ENCODE measurements at regions not wholly inside any gene's neighbourhood (a gene's known extent, or its start where the extent isn't known, plus 50 kb on each side); places are given as distances from the start of the nearest gene placed in this dataset.
"Not testable (repeated sequence)": the region's sequence is repeated elsewhere in the genome, so short reads cannot be mapped to it uniquely, and the experiment has no call there.

DNA sequence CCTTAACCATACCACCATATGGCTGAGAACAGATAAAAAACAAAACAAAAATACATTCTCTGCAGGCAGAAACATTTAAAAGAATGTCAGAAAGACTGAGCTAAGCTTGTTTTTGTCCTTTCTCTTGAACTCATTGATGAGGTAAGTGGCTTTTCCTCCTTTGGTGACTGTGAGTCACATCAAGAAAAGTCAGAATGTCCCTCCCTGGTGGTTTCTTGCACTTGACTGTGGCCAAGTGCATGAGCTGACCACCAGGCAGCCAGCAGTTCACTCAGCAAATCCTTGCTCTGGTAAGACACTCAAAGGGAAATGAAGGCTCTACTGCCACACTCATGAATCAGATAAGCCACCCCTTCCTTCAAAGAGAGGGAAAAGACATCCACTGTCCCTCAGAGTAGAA lies 970.9 kb downstream of the TAF11L14 start:
- no peak for DNase-seq

DNA sequence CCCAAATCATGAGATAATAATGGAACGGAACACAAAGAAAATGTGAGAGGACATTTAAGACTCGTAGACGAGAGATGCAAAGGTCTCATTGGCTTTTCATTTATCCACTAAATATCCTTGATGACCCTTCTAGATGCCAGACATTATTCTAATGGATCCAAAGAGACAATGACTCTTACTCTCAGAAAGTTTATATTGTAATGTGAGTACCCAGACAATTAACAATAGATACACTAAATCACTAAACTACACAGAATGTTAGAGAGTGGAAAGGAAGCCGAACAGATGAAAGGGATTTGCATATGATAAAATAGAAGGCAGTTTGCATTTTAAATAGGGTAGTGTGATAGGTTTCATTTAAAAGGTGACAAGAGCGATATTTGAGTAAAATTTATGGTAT lies 973.3 kb downstream of the TAF11L14 start:
- DNase-seq = no peak

DNA sequence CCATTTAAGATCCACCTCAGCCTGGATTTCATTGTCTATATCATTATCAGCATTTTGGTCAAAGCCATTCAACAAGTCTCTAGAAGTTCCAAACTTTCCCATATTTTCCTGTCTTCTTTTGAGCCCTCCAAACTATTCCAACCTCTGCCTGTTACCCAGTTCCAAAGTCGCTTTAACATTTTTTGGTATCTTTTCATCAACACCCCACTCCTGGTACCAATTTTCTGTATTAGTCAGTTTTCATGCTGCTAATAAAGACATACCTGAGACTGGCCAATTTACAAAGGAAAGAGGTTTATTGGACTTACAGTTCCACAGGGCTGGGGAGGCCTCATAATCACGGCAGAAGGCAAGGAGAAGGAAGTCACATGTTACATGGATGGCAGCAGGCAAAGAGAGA lies 982.9 kb downstream of the TAF11L14 start:
- DNase-seq = not testable (repeated sequence)

DNA sequence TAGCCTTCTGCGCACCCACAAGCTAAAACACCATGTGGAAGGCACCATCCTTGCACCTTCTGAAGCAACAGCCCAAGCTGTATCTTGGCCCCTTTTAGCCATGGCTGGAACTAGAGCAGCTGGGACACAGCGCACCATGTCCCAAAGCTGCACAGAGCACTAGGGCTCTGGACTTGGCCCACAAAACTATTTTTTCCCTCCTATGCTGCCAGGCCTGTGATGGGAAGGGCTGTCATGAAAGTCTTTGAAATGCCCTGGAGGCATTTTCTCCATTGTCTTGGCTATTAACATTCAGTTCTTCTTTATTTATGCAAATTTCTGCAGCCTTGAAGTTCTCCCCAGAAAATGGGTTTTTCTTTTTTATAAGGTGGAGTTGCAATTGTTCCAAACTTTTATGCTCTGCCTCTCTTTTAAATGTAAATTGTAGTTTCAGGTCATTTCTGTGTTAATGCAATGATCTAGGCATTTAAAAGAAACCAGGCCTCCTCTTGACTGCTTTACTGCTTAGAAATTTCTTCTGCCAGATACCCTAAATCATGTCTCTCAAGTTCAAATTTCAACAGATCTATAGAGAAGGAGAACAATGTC lies 996.3 kb downstream of the TAF11L14 start:
- no peak for DNase-seq

DNA sequence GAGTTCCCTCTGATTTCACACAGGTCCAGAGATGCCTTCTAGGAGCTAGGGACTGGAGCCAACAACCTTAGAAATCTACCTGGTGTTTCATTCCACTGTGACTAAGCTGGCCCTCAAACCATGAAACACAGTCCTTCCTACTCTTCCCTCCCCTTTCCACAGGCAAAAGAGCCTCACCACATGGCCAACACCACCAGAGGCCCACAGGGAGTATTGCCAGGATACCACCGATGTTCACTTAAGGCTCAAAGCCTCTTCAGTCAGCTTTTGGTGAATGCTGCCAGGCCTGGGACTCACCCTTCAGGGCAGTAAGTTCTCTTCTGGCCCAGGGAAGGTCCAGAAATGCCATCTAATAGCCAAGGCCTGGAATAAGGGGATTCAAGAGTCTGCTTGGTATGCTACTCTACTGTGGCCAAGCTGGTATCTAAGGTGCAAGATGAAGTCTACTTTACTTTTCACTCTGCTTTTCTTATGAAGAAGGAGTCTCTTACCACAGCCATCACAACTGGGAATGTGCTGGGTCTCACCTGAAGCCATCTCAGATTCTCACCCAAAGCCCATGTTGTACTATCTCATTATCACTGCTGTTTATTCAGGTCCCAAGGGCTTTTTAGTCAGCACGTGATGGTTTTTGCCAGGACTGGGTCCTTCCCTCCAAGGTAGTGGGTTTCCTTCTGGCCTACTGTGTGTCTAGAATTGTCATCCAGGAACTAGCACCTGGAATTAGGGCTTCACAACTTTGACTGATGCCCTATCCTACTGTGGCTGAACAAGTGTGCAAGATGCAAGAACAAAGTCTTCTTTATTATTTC lies 1018.4 kb downstream of the TAF11L14 start:
- no peak for DNase-seq

DNA sequence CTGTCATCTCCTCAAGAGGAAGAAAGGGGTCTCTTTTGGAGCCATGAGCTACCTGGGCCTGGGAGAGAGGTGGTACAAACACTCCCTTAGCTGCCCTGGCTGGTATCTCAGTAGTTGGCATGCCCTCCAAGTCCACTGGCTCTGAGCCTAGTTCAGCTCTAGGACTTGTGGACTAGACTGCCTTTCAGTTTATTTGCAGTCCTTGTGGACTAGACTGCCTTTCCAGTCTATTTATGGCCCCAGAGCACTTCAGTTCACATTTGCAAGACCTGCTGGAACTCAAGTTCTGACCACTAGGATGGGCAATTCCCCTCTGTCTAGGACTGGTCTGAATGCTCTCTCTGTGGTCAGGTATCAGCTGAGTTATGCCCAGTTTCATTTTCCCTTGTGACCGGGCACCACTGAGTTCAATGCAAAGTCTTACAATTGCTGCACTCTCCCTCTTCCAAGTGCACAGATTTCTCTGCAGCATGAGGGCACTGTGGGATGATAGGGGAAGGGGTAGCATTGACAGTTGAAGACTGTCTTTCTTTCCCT lies 1019.0 kb downstream of the TAF11L14 start:
- no peak for DNase-seq

DNA sequence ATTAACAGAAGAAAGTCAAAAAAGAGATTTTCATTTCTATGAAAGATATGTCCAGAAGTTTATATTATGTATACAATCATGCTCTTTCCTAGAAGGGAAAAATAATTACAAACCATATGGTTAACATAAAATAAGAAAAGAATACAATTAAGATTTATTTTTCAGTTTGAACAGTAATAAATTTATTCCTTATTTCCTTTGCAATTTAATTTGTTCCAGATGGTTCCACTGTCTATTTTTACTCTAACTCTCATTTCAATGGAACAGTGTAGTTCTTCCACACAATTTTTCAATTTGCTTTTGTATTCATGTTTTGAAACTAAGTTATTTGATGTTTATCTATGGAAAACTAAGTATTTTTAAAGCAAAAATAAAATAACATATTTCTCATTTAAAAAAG lies 1026.3 kb downstream of the TAF11L14 start:
- no peak for DNase-seq

DNA sequence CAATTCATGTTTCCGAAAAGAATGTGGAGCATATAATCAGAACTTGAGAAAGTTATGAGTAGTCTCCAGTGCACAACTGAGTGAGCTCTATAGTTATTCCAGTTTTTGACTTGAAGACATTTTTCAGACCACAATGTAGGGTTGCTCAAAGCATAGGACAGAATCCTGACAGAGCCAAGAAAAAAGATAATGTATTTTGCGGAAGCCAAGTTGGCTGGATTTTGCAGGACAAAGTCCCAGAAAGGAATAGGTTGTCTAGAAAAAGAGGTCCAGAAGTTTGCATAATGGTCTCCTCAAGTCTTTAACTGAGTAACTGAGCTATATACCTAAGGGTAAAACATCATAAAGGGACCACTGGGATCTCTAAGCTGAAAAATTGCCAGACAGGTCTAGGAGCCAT lies 1028.0 kb downstream of the TAF11L14 start:
- DNase-seq = no peak

DNA sequence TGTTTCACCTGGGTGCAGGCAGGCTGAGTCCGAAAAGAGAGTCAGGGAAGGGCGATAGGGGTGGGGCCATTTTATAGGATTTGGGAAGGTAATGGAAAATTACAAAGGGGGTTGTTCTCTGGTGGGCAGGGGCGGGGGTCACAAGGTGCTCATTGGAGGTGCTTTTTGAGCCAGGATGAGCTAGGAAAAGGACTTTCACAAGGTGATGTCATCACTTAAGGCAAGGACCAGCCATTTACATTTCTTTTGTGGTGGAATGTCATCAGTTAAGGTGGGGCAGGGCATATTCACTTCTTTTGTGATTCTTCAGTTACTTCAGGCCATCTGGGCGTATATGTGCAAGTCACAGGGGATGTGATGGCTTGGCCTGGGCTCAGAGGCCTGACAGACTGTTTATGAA lies 1040.0 kb downstream of the TAF11L14 start:
- DNase-seq = not testable (repeated sequence)

DNA sequence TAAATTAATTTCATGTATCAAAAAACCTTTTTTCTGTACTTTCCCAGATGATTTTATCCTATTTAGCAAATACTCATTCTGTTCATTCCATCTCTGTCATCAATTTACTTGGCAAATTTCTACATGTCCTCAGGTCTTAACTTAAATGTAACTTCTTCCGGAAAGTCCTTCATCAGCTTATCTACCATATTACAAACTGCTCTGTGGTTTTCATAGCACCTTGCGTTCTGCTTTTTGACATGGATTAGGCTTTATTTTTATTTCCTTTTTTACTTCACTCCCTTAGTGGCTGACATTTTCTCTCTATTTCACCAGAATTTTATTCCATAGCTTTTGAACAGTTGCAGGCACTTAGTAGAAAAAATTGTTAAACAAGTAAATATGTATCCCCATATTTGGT lies 1040.8 kb downstream of the TAF11L14 start:
- no peak for DNase-seq

DNA sequence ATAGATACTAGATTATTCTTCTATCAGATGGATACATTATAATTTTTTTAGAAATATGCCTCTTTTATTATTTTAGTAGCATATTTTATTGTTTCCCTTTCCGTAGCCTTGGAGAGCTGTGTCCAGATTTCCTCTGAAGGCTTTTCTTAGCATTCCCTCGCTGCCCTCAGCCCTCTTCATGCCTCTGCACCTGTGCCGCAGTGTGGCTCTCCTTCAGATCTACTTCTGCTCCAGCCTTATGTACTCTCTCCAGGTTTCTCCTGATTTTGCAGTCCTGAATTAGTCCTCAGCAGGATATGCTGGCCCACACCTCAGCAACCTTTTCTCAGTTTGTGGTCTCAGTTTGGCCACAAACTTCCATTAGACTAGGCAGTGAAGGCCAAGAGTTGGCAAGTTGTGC lies 1052.0 kb downstream of the TAF11L14 start:
- no peak for DNase-seq

DNA sequence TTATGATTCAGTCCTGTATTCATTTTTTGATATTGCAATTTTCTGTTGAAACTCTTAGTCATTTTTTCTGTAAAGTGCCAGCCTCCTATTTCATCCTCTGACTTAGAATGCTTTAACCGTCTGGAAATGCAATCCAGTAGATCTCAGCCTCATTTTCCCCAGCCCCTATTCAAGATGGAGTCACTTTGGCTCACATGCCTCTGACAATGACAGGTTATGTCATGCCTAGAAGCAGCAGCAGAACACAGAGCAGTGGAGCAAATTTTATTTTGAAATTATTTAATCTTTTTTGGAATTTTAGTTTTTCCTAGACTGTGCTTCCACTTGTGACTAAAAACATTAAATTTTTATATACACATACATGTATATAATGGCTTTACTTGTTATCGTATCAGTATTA lies 1053.2 kb downstream of the TAF11L14 start:
- no peak for DNase-seq

DNA sequence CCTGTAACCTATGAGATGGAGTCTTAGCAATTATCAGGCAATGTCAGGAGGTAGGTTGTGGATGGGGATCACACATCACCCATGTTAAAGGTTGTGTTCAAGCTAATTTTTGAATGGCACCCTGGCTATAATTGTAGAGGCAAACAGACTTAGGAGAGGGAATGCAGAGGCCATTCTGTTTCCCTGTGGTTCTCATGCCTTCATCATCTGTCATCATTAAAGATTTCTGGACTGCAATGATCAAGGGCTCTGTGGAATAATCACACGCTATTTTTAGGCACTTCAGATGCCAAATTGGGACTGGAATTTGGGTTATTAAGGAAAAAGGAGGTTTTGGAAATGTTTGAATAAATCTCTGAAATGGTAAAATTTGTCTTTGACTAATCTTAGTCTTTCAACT lies 1065.4 kb downstream of the TAF11L14 start:
- no peak for DNase-seq

DNA sequence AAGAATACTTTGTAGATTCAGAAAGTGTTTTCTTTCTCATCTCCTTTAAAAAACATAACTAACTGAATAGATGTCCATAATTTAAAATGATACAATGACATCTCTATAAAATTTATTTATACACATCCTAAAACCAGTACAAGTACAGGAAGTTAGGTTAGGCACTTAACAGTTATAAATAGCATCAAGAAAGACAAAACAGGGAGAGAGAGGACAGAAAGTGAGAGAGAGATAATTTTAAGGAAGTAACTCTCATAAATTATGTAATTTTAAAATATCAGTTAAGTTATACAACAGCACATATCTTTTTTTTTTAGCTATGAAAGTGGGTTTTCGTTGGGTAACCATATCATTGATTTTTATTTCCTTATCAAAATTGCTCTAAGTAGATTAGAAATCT lies 1068.6 kb downstream of the TAF11L14 start:
- no peak for DNase-seq

DNA sequence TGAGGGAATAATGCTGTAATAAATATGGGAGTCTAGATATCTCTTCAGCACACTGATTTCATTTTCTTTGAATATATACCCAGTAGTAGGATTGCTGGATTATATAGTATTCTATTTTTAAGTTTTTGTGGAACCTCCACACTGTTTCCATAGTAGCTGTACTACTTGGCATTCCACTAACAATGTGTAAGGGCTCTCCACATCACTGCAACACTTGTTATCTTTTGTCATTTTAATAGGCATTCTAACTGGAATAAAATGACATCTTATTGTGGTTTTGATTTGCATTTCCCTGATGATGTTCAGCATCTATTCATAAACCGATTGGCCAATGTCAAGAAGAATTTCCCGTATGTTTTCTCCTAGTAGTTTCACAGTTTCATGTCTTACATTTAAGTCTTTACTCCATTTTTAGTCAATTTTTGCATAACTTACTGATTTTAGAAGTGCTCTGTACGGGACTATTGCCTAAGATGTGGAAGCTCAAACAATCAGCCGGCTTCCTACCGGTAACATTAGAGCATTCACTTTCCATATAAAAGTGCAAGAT lies 1078.8 kb downstream of the TAF11L14 start:
- DNase-seq = no peak

DNA sequence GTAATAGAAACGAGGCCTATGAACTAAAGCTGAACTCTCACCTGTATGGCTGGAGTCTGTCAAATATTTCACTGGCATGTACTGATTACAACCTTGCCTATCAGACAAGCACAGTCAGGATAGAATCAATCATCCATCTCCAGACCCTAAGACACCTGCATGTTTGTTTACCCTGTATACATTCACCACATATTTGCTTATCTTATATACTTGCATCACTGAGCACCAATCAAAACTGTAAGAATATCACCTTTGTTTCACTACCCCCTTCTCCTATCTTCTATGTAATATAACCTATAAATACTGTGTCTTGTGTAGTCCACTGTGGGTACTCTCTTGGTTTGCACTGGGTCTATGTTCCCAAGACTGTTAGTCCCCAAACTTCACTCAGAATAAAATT lies 1085.7 kb downstream of the TAF11L14 start:
- DNase-seq = no peak

DNA sequence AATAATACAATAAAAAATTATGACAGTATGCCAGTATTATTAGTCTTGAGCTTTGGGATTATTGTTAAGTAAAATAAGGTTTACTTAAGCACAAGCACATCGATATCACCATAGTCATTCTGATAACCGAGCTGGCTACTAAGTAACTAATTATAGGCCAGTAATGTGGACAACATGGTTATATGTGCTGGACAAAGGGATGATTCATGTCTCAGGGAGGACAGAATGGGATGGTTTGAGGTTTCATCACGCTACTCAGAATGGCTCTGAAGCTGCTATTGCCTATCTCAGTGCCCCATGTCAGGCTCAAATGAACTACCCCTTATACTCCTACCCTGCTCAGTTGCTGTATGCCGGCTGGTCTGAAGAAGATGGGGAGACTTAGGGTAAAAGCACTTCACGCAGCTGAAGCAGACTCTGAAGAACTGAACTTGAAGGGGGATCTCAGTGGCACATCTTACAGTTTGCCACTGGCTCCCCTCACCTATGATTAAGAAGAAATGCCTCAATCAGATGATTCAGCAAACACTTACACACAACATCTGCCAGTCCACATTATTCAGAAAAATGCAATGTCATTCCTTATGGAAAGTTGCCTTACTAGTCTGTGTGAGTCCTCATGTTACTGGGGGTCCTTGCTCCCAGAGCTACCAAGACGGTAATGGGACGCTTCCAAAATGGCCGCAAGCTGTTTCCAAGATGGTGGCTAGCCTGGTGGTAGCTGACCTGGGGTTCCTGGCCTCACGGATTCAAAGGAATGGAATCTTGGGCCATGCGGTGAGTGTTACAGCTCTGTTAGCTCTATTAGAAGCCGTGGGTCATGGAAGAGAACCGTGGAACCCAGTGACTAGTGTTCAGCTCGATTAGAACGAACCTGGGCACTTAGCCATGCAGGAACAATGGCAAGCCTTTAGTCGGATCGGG lies 1098.6 kb downstream of the TAF11L14 start:
- no peak for DNase-seq

DNA sequence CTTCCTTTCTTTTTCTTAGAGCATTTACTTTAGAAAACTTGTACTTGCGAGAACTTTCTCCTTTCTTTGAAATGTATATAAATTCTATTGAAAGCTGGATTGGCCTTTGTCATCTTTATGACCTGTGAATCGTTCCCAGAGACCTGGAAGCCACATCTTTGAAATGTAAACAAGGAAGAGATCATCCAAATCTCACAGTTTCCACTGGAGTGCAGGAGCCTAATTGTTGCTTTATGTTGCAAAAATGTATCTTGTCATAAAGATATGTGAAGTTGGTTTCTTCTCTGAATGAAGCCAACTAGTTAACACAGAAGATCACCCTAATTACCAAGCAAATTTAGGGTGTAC lies 1101.8 kb downstream of the TAF11L14 start:
- no peak for DNase-seq

DNA sequence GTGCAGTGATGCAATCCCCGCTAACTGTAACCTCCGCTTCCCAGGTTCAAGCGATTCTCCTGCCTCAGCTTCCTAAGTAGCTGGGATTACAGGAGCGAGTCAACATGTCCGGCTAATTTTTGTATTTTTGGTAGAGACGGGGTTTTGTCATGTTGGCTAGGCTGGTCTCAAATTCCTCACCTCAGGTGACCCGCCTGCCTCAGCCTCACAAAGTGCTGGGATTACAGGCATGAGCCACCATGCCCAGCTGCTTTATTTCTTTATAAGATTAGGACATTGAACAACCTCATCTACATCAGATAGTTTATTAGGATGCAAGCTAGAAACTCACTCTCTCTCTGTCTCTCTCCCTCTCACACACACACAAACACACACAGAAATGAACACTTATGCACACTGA lies 1102.5 kb downstream of the TAF11L14 start:
- DNase-seq = not testable (repeated sequence)

DNA sequence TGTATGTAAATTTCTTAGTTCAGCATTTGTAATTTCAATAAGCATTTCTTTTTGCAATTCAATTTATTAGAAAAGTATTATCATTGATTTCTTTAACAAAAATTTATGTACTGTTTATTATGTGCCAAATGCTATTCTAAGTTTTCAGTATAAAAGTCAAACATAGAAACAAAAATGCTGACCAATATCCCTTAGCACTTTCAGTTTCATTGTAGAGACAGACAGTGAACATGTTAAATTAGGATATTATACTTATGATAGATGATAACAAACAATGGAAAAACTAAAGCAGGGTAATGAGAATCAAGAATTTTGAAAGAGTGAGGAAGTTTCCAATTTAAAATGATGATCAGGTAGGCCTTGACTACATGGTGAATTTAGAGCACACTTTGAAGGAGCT lies 1106.0 kb downstream of the TAF11L14 start:
- DNase-seq = no peak

DNA sequence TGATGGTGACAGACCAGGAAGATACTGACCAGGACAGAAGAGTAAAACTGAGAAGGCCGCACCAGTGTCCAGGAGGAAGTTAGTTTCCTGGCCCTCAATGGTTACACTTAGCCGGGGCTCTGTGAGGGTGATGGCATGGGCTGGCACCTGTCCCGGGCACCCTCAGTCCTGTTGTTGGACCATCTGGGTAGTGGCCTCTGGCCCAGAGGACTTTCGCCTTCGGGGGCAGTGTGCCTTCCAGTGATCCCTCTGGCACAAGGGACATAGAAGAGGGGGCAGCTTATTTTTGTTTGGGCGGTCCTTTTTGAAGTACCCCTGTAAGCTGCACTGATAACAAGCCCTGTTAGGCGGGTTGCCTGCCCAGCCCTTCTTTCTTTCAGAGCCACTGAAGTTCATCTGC lies 1108.6 kb downstream of the TAF11L14 start:
- DNase-seq = no peak

DNA sequence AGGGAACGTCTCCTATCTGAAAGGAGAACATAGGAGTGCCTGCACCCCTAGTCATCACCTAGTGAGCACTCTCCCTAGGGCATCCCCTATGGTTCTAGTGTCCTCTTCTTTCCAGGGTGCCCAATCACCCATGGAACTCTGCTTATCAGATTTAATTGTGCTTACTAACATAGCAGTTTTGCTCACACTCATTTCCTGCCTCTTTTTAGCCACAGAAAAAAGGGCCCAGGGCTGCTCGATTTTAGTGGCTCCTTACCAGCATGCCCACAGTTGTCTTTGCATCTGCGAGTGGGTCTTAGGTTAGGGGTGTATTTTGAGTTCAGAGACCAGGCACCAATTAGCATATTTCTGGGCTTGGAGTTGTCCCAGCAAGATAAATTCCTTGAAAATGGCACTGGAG lies 1110.2 kb downstream of the TAF11L14 start:
- DNase-seq = no peak

Measured in SW 1271 (cell line).